ENCODE measurements at regions not wholly inside any gene's neighbourhood (a gene's known extent, or its start where the extent isn't known, plus 50 kb on each side); places are given as distances from the start of the nearest gene placed in this dataset.

DNA sequence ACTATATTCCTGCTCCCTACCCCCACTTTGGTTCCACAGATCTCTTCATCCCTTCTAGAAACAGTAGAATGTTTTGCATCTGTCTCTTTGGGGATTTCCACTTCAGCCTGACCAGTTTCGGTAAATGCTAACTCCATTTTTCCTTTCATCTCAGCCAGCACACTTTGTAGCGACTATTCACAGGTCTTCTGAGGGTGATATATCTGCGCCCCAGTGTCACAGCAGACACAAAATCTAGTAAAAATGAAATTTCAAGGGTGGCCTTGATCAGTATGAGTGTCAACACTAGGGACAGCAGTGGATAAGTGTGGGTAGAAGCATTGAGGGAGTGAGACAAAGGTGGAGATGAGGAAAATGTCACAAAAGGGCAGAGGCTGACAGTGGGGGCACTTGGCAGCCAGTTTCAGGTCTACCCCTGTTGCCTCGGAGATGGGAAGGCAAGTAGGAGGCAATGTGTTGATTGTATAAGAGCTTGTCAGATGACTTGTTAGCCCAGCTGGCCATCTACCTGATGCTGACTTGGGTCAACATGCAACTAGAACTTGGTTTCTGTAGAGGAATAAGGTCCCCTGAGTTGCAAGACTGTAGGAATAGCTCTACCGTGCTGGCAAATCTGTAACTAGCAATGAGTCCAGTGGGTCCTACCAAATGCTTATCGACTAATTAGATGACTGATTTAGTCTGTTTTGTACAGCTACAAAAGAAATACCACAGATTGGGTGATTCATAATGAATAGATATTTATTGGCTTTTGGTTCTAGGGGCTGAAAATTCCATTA is 60.7 kb downstream of the CXCR4 start:
- Histone ChIP-seq H3K9me3 (no peaks in the 10 kb centered on the region), H3K27ac (peak overlapping the region; percentile 68), H3K4me3 (ENCODE audit: low read depth in 1 of 2, low read length in 1 of 2) (no peak overlapping the region), H3K36me3 (no peaks in the 10 kb centered on the region), H3K4me1 (ENCODE audit: control insufficient read depth in 1 of 2, insufficient read depth in 1 of 2, low read depth in 1 of 2, low read length in 1 of 2) (peaks cover 24 to 35% of the 10 kb centered on the region in 2 experiments), H3K27me3 (no peaks in the 10 kb centered on the region)
- TF ChIP-seq, protein P1, sequence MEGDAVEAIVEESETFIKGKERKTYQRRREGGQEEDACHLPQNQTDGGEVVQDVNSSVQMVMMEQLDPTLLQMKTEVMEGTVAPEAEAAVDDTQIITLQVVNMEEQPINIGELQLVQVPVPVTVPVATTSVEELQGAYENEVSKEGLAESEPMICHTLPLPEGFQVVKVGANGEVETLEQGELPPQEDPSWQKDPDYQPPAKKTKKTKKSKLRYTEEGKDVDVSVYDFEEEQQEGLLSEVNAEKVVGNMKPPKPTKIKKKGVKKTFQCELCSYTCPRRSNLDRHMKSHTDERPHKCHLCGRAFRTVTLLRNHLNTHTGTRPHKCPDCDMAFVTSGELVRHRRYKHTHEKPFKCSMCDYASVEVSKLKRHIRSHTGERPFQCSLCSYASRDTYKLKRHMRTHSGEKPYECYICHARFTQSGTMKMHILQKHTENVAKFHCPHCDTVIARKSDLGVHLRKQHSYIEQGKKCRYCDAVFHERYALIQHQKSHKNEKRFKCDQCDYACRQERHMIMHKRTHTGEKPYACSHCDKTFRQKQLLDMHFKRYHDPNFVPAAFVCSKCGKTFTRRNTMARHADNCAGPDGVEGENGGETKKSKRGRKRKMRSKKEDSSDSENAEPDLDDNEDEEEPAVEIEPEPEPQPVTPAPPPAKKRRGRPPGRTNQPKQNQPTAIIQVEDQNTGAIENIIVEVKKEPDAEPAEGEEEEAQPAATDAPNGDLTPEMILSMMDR (IDR thresholded peaks at IDR 0.05), result no peak

DNA sequence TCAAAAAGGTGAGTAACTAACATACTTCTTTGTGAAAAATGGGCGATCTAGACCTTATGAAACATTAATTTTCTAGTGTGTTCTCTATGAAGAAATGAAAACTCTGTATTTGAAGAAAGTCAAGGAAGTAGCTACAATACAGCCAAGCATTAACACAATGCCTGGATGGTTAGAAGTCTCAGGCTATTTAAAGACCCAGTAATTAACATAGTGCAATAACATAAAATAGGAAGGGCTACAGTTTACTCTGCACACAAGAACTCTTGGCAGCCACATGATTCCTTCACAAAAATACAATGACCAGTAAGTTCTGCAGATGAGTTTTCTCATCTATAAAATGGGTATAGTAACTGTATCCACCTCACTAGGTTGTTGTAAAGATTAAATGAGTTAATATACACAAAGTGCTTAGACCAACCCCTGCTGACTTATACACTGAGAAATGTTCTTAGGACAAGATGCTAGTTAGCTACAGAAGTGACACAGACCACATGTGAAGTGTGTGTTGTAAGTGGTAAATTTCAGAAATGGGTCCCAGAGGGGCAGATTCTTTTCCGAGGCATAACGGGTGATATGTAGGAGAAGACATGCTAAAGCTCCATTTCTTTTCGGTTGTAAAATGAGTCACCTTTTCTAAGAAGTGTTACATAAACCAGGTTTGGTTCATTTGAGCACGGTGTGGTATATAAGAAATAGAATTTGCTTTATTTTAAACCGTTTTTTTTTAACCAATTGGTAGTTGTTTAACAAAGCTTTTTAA is 61.8 kb downstream of the CXCR4 start:
- H3K27me3 ChIP-seq, result no peaks in the 10 kb centered on the region
- peak overlapping the region; percentile 2 for H3K27ac ChIP-seq
- H3K4me3 ChIP-seq (ENCODE audit: low read depth in 1 of 2, low read length in 1 of 2), result no peak overlapping the region
- H3K9me3 ChIP-seq, result no peaks in the 10 kb centered on the region
- TF ChIP-seq, protein P1 (IDR thresholded peaks at IDR 0.05), result no peak
- H3K36me3 ChIP-seq, result no peaks in the 10 kb centered on the region
- peaks cover 28 to 43% of the 10 kb centered on the region in 2 experiments for H3K4me1 ChIP-seq (ENCODE audit: control insufficient read depth in 1 of 2, insufficient read depth in 1 of 2, low read depth in 1 of 2, low read length in 1 of 2)

DNA sequence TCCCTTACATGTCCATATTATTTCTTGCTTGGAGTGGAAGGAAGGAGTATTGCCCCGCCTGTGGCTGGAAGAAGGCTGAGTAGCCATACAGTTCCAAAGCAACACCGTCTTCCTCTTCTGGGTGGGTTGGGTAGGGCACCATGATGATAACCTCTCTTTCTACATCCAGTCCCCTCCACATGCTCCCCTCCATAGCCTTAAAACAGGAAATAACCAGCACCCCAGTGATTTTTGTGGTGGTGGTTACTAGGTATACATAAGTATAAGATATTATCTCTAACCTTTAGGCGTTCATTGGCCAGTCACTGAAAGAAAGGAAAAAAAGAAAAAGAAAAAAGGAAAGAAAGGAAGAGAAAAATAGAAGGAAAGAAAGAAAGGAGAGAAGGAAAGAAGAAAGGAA is 63.1 kb downstream of the CXCR4 start:
- no peaks in the 10 kb centered on the region for H3K9me3 ChIP-seq
- no peaks in the 10 kb centered on the region for H3K27me3 ChIP-seq
- no peak overlapping the region for H3K27ac ChIP-seq
- TF ChIP-seq, protein P1 (IDR thresholded peaks at IDR 0.05), result no peak
- H3K4me1 ChIP-seq (ENCODE audit: control insufficient read depth in 1 of 2, insufficient read depth in 1 of 2, low read depth in 1 of 2, low read length in 1 of 2), result peaks cover 39 to 55% of the 10 kb centered on the region in 2 experiments
- H3K36me3 ChIP-seq, result no peaks in the 10 kb centered on the region
- no peak overlapping the region for H3K4me3 ChIP-seq (ENCODE audit: low read depth in 1 of 2, low read length in 1 of 2)

DNA sequence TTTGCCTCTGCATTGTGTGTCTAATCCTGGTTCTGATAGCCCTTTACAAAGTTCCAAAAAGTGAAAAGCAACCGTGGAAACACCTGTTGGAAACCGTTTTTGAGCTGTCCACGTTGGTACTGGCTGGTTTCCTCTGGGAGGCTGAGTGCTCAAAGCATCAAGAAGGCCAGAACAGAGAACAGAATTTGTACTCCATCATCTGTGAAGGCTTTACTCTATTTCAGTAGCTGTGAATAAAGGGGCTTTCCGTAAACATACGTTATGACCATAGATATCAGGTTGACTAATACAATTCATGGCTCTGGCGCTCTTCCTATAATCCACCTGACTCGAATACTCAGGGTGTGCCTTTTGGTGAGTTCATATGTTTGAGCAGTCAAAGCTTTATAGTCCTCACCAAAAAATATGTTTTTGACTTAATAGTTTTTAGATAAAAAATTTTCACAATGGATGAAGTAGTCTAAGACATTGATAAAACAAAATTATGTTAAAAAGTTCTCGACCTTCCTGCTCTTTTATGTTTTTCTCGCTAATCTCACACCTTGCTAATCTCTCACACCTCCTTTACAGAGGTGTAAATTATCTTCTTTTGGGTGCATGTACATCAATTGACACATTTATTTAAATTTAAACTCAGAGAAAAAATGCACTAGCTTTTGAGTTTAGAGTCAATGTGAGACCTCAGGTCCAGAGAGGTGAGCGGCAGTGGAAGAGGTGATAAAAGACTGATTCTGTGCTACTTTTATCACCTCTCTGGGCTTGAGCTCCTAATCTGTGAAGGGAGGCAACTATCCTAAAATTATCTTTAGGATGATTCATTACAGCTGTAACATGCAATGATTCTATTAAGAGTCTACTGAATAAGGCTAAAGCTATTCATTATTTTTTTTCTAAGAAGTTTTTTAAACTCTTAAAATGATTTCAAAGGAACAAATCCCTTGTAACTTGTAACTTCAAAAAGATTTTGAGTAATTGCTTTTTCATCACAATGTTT is 65.3 kb downstream of the CXCR4 start:
- no peaks in the 10 kb centered on the region for H3K36me3 ChIP-seq
- peaks cover 31 to 58% of the 10 kb centered on the region in 2 experiments for H3K4me1 ChIP-seq (ENCODE audit: control insufficient read depth in 1 of 2, insufficient read depth in 1 of 2, low read depth in 1 of 2, low read length in 1 of 2)
- no peaks in the 10 kb centered on the region for H3K9me3 ChIP-seq
- no peak overlapping the region for H3K4me3 ChIP-seq (ENCODE audit: low read depth in 1 of 2, low read length in 1 of 2)
- no peaks in the 10 kb centered on the region for H3K27me3 ChIP-seq
- TF ChIP-seq, protein P1 (IDR thresholded peaks at IDR 0.05), result no peak
- no peak overlapping the region for H3K27ac ChIP-seq

DNA sequence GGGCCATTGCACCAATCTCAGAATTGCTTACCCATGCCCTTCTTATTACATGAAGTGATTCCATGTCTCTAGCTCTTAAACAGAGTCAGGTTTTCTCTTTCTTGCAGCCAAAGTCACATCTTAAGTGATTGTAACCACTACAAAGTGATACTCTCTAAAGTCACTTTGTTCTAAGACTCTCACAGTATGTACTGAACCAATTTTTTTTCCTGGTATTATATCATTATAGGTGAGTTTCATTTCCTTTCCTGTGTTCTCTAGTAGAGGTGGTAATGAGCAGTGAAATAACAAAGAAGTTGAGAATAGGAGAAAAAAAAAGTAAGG is 66.3 kb upstream of the DARS1 start:
- Histone ChIP-seq H3K27me3 (no peaks in the 10 kb centered on the region), H3K36me3 (no peaks in the 10 kb centered on the region), H3K4me3 (ENCODE audit: low read depth in 1 of 2, low read length in 1 of 2) (no peak overlapping the region), H3K9me3 (no peaks in the 10 kb centered on the region), H3K4me1 (ENCODE audit: control insufficient read depth in 1 of 2, insufficient read depth in 1 of 2, low read depth in 1 of 2, low read length in 1 of 2) (peaks cover 36 to 59% of the 10 kb centered on the region in 2 experiments), H3K27ac (peak overlapping the region; percentile 76)
- TF ChIP-seq, protein P1 (IDR thresholded peaks at IDR 0.05), result no peak

Data from neutrophil (primary cell).